ENCODE measurements at regions not wholly inside any gene's neighbourhood (a gene's known extent, or its start where the extent isn't known, plus 50 kb on each side); places are given as distances from the start of the nearest gene placed in this dataset.
A peak's percentile ranks its signal among the peaks of the same experiment; 100 is the strongest.

GRCh38 chr6:15770347-15771143 is 107.7 kb upstream of the DTNBP1 start (continued):
- TF ChIP-seq NKRF (conservative IDR thresholded peaks at IDR 0.05) (0 out of 2 replicates have a peak, but pooled peaks have one; percentile 17), MEF2B (IDR thresholded peaks at IDR 0.05; ENCODE audit: partially characterized antibody, poor library complexity, severe bottlenecking) (peak; percentile 57), ZNF24 (IDR thresholded peaks at IDR 0.05) (0 out of 2 replicates have a peak, but pooled peaks have one; percentile 11), HDAC2 (IDR thresholded peaks at IDR 0.05) (no peak), TARDBP (IDR thresholded peaks at IDR 0.05; ENCODE audit: borderline replicate concordance) (no peak), FOS (IDR thresholded peaks at IDR 0.05; ENCODE audit: borderline replicate concordance, extremely low read depth, insufficient read length) (no peak), IRF3 (IDR thresholded peaks at IDR 0.05) (no peak; the same call in 1 of the 2 replicates), PBX3 (IDR thresholded peaks at IDR 0.05; ENCODE audit: insufficient replicate concordance, low read depth, low read length) (no peak), MAX (IDR thresholded peaks at IDR 0.05; ENCODE audit: low read depth, low read length) (no peak), E2F4 (IDR thresholded peaks at IDR 0.05; ENCODE audit: low read depth, low read length) (no peak), SMARCA5 (IDR thresholded peaks at IDR 0.05) (peak; percentile 27; the same call in 1 of the 2 replicates), WRNIP1 (IDR thresholded peaks at IDR 0.05; ENCODE audit: borderline replicate concordance, low read depth, low read length) (no peak), ZNF274 (IDR thresholded peaks at IDR 0.05; ENCODE audit: insufficient read depth, insufficient read length) (no peak), MEF2A (IDR thresholded peaks at IDR 0.05; ENCODE audit: insufficient read depth, low read depth, low read length) (0 out of 2 replicates have a peak, but pooled peaks have one; percentile 26), TCF12 (IDR thresholded peaks at IDR 0.05; ENCODE audit: low read depth, low read length) (no peak), ELK1 (IDR thresholded peaks at IDR 0.05; ENCODE audit: low read depth, low read length) (no peak), CBFB (IDR thresholded peaks at IDR 0.05; ENCODE audit: low read depth) (no peak), MLLT1 (IDR thresholded peaks at IDR 0.05) (peak; percentile 57), NFYA (IDR thresholded peaks at IDR 0.05; ENCODE audit: borderline replicate concordance, low read depth, low read length) (no peak), NR2C1 (IDR thresholded peaks at IDR 0.05) (no peak), FOXM1 (IDR thresholded peaks at IDR 0.05; ENCODE audit: low read depth, low read length) (no peak)

All from GM12878 (cell line).